Bronchial epithelial cell (primary cell): ENCODE measurements at regions not wholly inside any gene's neighbourhood (a gene's known extent, or its start where the extent isn't known, plus 50 kb on each side); places are given as distances from the start of the nearest gene placed in this dataset.

ENCODE experiments used
- DNase-seq: peaks from one replicate; pipeline ENCODE4 v3.0.0-alpha.2; 2010; ENCODE audit warnings: low read depth
- FAIRE-seq: peaks from 2 replicates; lab custom pipeline; 2011; peaks lifted over from hg19 to GRCh38; lab: Jason Lieb, UNC
- H3K27me3 ChIP-seq: 2 replicates; pipeline ENCODE4 v1.5.1; 2011; ENCODE audit warnings: low read length; ENCODE audit not compliant: control insufficient read depth, insufficient read depth
- H3K36me3 ChIP-seq: 2 replicates; pipeline ENCODE4 v1.5.1; 2011; ENCODE audit warnings: low read length; ENCODE audit not compliant: control insufficient read depth, insufficient read depth
- H3K4me3 ChIP-seq: 2 replicates; pipeline ENCODE4 v1.5.1; 2011; ENCODE audit warnings: mild to moderate bottlenecking, low read depth, low read length, control low read depth
- TF ChIP-seq, protein P1 (sequence below): IDR thresholded peaks from 2 replicates; pipeline ENCODE4 v1.5.1; 2011; ENCODE audit warnings: mild to moderate bottlenecking, moderate library complexity, low read length, control low read depth, inconsistent platforms; ENCODE audit not compliant: insufficient read depth, severe bottlenecking

GRCh38 chr2:220440731-220441130 lies 813.3 kb downstream of the SLC4A3 start:
- TF ChIP-seq, protein P1, sequence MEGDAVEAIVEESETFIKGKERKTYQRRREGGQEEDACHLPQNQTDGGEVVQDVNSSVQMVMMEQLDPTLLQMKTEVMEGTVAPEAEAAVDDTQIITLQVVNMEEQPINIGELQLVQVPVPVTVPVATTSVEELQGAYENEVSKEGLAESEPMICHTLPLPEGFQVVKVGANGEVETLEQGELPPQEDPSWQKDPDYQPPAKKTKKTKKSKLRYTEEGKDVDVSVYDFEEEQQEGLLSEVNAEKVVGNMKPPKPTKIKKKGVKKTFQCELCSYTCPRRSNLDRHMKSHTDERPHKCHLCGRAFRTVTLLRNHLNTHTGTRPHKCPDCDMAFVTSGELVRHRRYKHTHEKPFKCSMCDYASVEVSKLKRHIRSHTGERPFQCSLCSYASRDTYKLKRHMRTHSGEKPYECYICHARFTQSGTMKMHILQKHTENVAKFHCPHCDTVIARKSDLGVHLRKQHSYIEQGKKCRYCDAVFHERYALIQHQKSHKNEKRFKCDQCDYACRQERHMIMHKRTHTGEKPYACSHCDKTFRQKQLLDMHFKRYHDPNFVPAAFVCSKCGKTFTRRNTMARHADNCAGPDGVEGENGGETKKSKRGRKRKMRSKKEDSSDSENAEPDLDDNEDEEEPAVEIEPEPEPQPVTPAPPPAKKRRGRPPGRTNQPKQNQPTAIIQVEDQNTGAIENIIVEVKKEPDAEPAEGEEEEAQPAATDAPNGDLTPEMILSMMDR, result no peak
- Histone ChIP-seq H3K4me3 (no peak overlapping the region), H3K27me3 (no peaks in the 10 kb centered on the region), H3K36me3 (no peaks in the 10 kb centered on the region)
- FAIRE-seq, result no peak
- DNase-seq, result no peak

DNA sequence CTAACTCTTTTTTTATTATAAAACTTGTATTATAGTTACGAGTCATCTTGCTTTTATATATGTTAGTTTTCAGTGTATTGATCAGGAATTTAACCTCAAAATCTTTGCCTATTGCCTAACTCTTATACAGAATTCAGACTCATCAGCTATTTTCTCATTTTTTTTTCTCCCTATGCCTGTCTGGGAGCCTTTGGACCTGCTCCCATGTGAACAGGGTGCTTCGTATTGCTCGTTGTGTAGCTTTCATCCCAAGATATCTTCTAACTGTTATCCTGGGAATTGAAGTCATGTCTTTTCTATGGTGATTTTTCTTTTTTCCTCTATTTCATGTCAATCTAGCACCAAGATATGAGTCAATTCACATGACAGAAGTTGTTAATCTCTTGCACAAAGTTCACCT lies 814.0 kb downstream of the SLC4A3 start:
- Histone ChIP-seq H3K27me3 (no peaks in the 10 kb centered on the region), H3K4me3 (no peak overlapping the region), H3K36me3 (no peaks in the 10 kb centered on the region)
- DNase-seq (no peak), FAIRE-seq (no peak)
- TF ChIP-seq, protein P1, result no peak

DNA sequence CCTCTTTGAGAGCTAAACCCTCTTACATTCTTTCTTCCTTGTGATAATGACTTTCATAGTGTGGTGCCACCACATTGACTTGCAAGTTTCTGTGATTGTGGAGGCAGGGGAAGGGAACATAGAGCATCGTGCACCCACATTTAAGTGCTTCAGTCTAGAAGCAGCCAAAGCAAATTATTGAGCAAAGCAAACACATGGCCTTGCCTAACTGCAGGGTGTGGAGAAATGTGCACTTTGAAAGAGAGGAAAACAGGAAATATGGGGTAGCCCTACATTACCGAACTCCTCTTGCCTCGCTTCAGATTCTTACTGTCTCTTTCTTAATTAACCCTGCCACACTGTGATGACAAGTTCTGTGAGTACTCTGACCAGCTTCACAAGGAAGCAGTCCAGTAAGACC lies 814.6 kb downstream of the SLC4A3 start:
- FAIRE-seq (no peak), DNase-seq (no peak)
- TF ChIP-seq, protein P1, result no peak
- H3K4me3 ChIP-seq, result no peak overlapping the region
- H3K27me3 ChIP-seq, result no peaks in the 10 kb centered on the region
- no peaks in the 10 kb centered on the region for H3K36me3 ChIP-seq

- TF ChIP-seq, protein P1, result no peak
- no peak overlapping the region for H3K4me3 ChIP-seq
- no peak for FAIRE-seq
- no peak for DNase-seq
- H3K36me3 ChIP-seq, result no peaks in the 10 kb centered on the region
- H3K27me3 ChIP-seq, result no peaks in the 10 kb centered on the region
Observed at GRCh38 chr2:220445429-220446105, 818.1 kb downstream of the SLC4A3 start.

GRCh38 chr2:220446106-220446712 lies 818.8 kb downstream of the SLC4A3 start:
- FAIRE-seq (no peak), DNase-seq (no peak)
- Histone ChIP-seq H3K27me3 (no peaks in the 10 kb centered on the region), H3K4me3 (no peak overlapping the region), H3K36me3 (no peaks in the 10 kb centered on the region)
- TF ChIP-seq, protein P1, result no peak
